ENCODE measurements at regions not wholly inside any gene's neighbourhood (a gene's known extent, or its start where the extent isn't known, plus 50 kb on each side); places are given as distances from the start of the nearest gene placed in this dataset.

GRCh38 chr3:104742044-104742443 lies 624.7 kb upstream of the ALCAM start:
- TF ChIP-seq, protein P1, sequence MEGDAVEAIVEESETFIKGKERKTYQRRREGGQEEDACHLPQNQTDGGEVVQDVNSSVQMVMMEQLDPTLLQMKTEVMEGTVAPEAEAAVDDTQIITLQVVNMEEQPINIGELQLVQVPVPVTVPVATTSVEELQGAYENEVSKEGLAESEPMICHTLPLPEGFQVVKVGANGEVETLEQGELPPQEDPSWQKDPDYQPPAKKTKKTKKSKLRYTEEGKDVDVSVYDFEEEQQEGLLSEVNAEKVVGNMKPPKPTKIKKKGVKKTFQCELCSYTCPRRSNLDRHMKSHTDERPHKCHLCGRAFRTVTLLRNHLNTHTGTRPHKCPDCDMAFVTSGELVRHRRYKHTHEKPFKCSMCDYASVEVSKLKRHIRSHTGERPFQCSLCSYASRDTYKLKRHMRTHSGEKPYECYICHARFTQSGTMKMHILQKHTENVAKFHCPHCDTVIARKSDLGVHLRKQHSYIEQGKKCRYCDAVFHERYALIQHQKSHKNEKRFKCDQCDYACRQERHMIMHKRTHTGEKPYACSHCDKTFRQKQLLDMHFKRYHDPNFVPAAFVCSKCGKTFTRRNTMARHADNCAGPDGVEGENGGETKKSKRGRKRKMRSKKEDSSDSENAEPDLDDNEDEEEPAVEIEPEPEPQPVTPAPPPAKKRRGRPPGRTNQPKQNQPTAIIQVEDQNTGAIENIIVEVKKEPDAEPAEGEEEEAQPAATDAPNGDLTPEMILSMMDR (IDR thresholded peaks at IDR 0.05; ENCODE audit: poor library complexity, severe bottlenecking), result no peak
- TF ChIP-seq EP300 (conservative IDR thresholded peaks at IDR 0.05; ENCODE audit: poor library complexity, severe bottlenecking), result no peak
- TF ChIP-seq RAD21 (conservative IDR thresholded peaks at IDR 0.05), result no peak
